Fibroblast of peridontal ligament (primary cell): ENCODE measurements at regions not wholly inside any gene's neighbourhood (a gene's known extent, or its start where the extent isn't known, plus 50 kb on each side); places are given as distances from the start of the nearest gene placed in this dataset.

Experiments used
- DNase-seq: peaks from one replicate; pipeline ENCODE4 v3.0.0-alpha.2; 2010; ENCODE audit errors: extremely low read depth

- no peak for DNase-seq
Measured at GRCh38 chr12:111076611-111077451, 156.5 kb upstream of the MYL2 start.

GRCh38 chr12:111076199-111076598 is 155.8 kb upstream of the MYL2 start:
- no peak for DNase-seq

GRCh38 chr12:111074965-111075364 is 154.6 kb upstream of the MYL2 start:
- DNase-seq, result no peak

- DNase-seq, result no peak
Measured at GRCh38 chr12:111074559-111074958, 154.2 kb upstream of the MYL2 start.

GRCh38 chr12:111073370-111073769 is 153.0 kb upstream of the MYL2 start:
- DNase-seq, result no peak

DNA sequence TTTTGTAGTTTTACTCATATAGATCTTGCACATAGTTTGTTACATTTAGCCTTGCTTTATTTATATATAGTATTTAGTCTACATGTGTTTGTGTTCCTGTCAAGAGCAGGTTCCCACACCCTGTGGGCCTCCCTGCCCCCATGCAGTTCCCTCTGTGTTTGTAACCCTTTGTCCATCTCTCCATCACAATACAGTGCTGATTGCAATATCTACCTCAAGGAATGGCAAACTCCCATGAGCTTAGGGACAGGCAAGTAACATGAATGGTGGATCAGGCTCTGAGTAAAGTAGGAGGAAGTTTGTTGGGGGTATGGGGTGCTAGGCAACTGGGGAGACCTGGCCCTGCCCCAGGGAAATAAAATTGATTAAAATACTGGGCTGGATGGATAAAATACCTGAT is 151.9 kb upstream of the MYL2 start:
- no peak for DNase-seq

DNA sequence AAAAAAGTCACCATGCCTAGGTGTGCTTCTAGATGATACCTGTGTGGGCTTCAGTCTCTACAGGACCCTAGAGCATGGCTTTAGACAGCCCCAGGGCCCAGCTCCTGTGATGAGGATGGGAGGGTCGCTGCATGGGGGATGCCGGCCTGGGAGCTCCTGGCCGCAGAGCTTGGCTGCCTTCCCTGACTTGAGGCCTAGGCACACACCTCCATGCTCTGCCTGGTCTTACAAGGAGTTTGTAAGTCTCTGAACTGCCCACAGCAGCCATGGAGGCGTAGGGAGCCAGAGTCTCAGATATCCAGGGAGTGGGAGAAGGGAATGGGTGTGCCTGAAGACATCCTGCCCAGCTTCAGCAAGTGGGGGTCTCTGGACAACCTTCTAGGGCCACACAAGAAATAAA is 149.5 kb upstream of the MYL2 start:
- DNase-seq, result no peak

DNA sequence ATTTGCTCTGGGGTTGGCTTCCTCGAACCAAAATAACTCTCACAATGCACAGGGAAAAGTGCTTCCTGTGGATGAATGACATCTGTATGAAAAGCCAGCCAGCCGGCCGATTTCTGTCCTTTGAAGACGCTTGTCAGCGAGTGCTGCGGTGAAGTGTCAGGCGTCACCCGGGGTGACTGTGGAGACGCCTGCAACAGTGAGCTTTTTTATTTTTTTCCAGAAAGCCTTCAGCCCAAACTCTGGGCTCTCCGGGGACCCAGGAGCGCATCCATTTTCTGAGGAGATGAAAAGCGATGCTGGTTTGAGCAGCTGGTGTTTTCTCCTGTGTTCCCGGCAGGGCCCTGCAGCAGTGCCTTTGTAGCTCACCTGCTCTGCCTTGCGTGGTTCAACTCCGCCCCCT is 147.9 kb upstream of the MYL2 start:
- no peak for DNase-seq

DNA sequence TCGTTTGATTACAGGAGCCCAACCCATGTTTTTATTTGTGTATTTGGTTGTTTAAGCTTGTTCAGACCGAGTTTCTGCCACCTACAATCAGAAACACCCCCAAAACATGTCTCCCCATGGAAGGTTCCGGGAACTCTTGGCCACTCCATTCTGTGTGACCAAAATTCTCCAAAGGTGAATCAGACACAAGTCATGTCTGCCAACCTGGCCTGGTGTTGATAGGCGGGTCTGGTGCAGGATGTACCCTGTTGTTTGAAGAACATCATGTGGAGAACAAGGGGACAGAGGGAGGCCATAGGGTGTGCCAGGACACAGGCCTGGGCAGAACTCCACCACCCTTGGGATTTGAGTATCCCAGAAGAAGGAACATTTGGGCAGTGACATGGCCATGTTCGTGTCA is 147.1 kb upstream of the MYL2 start:
- no peak for DNase-seq

DNA sequence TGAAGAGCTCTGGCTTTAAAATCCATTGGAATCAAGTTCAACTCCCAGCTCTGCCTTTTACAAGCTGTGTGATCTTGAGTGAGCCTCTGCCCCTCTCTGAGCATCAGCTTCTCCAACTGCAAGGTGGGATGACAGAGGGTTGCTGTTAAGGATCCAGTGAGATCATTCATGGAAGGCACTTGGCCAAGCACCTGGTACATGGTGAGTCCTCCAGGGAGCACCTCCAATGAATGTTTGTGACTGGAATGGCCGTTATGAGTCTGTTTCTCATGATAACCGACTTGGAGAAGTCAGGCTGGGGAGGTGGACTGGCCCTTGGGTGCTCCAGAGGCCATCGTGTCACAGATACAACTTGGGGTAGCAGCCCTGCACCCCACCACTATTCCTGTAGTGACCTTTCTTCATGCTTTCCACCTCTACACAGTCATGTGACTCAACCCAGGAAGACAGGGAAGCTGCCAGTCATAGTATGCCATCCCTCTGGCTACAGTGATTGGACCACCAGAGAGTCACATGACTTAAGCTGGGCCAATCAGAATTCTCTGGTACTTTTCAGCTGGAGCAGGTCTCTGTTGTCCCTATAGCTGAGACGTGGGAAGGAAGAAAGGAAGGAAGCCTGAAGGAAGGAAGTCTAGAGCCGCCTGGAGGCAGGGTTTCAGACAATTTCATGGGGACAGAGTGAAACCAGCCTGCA is 146.5 kb upstream of the MYL2 start:
- no peak for DNase-seq

GRCh38 chr12:111064982-111065381 is 144.6 kb upstream of the MYL2 start:
- DNase-seq, result no peak

GRCh38 chr12:111064154-111064553 is 143.8 kb upstream of the MYL2 start:
- no peak for DNase-seq

GRCh38 chr12:111063295-111064026 is 143.1 kb upstream of the MYL2 start:
- DNase-seq, result no peak

- no peak for DNase-seq
Measured at GRCh38 chr12:111057701-111058425, 137.5 kb upstream of the MYL2 start.

DNA sequence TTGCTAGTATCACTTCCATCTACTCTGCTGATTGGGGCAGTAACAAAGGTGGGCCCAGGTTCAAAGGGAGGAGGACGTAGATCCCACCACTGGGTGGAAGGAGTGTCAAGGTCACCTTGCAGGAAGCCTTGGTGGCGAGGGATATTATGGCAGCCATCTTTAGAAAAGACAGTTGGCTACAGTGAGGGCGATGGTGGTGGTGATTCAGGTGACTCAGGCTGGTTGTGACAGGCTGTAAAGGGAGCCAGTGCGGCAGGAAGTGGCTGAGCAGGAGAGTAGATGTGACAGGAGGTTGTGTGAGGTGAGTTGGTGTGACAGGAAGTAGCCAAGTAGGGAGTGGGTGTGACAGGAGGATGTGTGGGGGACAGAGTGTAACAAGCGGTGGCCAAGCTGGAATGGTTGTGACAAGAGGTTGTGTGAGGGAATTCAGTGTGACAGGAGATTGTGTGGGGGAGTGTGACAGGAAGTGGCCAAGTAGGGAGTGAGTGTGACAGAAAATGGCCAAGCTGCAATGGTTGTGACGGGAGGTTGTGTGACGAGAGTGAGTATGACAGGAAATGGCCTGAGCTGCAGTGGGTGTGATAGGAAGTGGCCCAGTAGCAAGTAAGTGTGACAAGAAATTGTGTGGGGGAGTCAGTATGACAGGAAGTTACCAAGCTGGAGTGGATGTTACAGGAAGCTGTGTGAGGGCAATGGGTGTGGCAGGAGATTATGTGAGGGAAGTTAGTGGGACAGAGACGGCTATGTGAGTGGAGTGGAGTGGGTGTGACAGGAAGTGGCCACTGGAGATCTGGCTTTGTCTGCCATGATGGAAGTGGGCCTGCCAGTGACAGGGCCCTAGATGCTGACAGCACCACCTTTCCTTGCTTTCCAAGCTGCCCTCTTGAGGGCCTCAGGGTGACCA is 136.5 kb upstream of the MYL2 start:
- no peak for DNase-seq

- no peak for DNase-seq
Measured at GRCh38 chr12:111055181-111055880, 135.0 kb upstream of the MYL2 start.

DNA sequence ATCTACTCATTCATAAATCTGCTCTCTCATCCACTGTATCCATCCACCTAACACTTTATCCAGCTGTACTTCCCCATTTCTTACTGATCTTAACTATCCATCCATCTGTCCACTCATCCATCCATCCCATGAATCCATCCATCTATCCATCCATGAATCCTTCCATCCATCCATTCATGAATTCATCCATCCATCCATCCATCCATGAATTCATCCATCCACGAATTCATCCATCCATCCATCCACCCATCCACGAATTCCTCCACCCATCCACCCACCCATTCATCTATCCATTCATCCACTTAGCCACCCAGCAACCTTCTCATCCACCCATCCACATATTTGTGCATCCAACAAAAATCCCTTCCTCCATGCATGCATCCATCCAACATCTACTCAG is 128.6 kb upstream of the MYL2 start:
- DNase-seq, result no peak

GRCh38 chr12:111046896-111047295 is 126.5 kb upstream of the MYL2 start:
- DNase-seq, result no peak

- DNase-seq, result no peak
Measured at GRCh38 chr12:111045941-111046340, 125.6 kb upstream of the MYL2 start.

- no peak for DNase-seq
Measured at GRCh38 chr12:111041091-111041490, 120.7 kb upstream of the MYL2 start.
